GM12892 (cell line): ENCODE measurements at regions not wholly inside any gene's neighbourhood (a gene's known extent, or its start where the extent isn't known, plus 50 kb on each side); places are given as distances from the start of the nearest gene placed in this dataset.

ENCODE experiments used
- POLR2A ChIP-seq: IDR thresholded peaks from 2 replicates; pipeline ENCODE4 v1.6.1; 2011; ENCODE audit warnings: low read depth, low read length, control low read depth
- POLR2AphosphoS5 ChIP-seq: IDR thresholded peaks from 2 replicates; pipeline ENCODE4 v1.6.1; 2011; ENCODE audit warnings: low read depth, low read length, control low read depth
- TAF1 ChIP-seq: IDR thresholded peaks from 2 replicates; pipeline ENCODE4 v1.6.1; 2011; ENCODE audit warnings: low read depth, mild to moderate bottlenecking, control low read depth, low read length, borderline replicate concordance

GRCh38 chrX:130507015-130507414 is 105.2 kb downstream of the RBMX2 start:
- TF ChIP-seq POLR2A (no peak), TAF1 (no peak), POLR2AphosphoS5 (no peak)
